NCI-H1092 (cell line): ENCODE measurements at regions not wholly inside any gene's neighbourhood (a gene's known extent, or its start where the extent isn't known, plus 50 kb on each side); places are given as distances from the start of the nearest gene placed in this dataset.

ENCODE experiments used
- DNase-seq: peaks from one replicate; lab custom pipeline; 2025; lab: John Stamatoyannopoulos, UW

DNA sequence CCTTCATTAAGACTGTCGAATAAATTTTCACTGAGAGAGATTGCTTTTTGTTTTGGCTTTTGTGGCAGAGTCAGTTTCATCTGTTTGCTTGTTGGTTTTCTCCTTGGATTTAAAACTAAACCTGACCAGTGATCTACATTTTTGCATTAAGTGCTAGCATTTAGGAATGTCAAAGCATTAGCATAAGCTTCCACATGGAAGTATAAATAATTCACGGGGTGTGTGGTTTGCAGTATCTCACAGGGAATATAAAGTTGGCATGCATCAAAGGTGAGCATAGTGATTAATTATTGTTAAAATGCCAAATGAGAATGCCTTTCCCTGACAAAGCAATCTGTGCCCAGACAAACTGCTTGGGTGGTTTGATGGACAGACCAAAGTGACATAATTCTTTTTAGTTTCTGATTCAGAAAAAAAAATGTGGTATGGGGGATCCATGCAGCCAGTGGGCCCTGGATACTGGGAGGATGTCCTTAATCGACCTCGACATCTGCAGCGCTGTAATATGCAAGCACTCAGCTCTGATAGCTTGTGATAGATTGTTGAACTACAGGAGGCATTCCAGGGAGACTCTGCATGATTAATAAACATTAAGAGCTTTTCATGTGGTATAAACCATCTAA, 339.3 kb upstream of the POM121L12 start:
- DNase-seq: no peak

DNA sequence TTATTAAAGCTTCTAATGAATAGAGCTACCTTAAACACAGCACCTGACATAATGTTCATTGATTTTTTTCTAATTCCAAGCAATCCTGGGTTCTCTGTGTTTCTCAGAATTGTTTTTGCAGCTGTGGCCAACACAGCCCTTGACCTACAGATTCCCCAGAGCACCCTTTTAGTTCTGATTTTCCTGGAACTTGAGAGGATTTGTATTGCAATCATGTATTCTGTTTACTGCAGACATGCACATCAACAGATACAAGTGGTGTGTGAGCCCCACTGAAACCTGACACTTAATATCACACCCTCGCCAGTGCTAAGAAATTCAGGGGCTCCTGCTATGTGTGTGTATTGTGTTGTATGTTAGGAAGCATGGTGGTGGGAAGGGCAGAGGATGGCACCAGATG, 344.2 kb upstream of the POM121L12 start:
- DNase-seq: no peak

- no peak for DNase-seq
These were observed 345.5 kb upstream of the POM121L12 start for GRCh38 chr7:52689912-52690311.

DNA sequence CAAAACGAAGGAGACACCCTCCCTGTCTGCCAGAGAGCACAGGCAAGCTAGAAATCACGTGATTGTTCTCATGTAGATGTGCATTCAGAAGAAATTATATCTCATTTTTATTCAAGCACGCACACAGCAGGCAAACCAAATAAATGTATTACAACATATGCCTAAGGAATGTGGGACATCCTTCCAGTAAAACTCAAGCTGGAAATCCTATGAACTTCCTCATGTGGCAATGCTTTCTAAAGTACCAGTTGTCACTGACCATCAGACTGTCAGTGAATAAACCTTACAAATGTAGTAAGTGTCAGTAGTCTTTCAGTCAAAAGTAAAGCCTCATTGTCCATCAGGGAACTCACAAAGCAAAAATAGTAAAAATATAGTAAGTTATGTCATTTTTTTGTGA, 350.1 kb upstream of the POM121L12 start:
- DNase-seq: no peak

GRCh38 chr7:52684388-52684787, 351.0 kb upstream of the POM121L12 start:
- DNase-seq: no peak

DNA sequence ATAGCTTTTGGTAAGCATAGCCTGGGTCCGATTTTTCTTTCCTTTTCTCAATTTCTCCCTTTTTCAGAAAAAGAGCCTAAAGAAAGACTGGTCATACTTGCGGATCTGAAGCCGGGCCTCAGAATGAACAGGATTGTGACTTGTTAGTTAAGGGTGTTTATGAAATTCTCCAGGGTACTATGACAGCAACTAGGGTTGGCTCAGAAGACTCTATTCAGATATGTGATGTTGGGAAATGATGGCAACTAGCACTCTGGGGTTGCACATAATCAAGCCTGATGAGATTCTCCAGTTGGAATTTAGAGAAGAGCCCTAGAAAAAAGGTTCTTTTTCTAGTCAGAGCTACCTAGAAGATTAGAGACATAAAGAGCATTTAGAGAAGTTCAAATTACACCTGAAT, 352.4 kb upstream of the POM121L12 start:
- DNase-seq: no peak

DNA sequence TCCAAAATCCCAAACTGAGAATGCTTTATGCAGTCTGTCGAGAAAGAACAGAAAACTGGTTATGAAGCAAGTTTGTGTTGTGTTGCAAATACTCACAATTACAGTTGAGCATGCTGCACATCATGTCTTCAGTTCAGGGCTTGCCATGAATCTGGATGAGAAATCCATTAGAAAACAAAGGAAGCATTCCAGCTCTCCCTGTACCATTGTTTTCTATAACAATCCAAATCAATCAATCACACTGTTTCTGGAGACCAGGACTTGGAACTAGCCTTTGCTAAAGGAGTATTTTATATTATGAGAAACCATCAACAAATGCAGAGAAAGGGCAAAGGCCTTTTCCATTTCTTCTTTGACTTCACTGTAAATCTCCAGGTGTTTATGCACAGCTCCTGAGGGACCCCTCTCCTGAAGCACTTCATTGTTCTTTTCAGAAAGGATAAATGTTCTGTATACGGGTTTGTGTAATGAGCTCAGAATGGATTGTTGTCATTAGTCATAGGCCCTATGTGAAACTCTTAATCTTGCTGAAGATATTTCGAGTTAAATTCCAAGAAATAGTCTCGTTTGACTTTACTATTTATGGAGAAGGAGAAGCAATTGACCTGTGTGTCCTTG, 364.7 kb upstream of the POM121L12 start:
- no peak for DNase-seq

DNA sequence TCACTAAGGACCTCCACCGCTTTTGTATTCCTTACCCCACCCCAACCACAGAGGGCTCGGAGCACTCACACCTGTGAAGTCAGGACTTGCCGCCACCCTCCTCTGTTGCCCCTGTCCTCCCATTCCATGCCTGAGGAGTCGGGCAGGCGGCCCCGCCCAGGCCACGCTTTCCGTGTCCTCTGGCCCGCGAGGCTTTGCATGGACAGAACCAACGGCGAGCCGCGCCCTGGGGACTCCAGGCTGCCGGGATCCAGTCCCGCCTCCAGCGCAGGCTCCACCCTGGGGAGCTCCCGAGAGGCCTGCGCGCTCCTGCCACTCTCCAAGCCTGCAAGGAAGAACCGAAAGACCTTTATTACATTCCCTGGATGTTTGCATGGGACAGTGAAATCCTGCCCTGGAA, 366.4 kb upstream of the POM121L12 start:
- no peak for DNase-seq

GRCh38 chr7:52668435-52668834, 367.0 kb upstream of the POM121L12 start:
- no peak for DNase-seq

GRCh38 chr7:52659178-52659577, 376.3 kb upstream of the POM121L12 start:
- no peak for DNase-seq

DNA sequence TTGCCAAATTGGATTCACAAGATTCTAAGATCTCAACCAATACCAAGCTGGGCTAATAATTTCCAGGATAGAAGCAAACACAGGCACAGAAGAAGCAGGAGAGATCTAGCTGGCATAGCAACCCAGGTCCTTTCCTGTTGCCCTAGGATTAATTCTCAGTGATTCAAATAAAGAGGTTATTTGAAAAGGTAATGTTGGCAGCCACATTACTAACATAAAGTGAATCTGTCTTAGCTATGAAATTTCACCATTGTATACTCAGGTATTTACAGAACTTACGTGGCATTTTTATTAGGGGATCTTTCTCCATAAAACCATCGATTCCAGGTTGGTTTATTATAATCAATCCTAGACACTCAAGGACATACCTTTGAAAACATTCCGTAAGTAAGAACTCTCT, 379.3 kb upstream of the POM121L12 start:
- no peak for DNase-seq

- DNase-seq: no peak
These were observed 382.8 kb upstream of the POM121L12 start for GRCh38 chr7:52652621-52653020.

DNA sequence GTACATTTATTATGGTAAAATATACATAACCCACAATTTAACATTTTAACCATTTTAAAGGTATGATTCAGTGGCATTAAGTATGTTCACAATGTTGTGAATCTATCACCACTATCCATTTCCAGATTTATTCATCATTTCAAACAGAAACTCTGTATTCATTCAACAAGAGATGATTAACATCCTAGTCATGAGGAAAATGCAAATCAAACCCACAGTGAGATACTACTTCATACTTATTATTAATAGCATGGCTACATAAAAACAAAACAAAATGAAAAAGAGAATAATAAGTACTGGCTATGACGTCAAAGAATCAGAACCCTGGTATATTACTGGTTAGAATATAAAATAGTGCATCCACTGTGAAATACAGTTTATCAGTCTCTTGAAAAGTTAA, 386.6 kb upstream of the POM121L12 start:
- no peak for DNase-seq

GRCh38 chr7:52647046-52647445, 388.4 kb upstream of the POM121L12 start:
- DNase-seq: no peak

- no peak for DNase-seq
These were observed 395.5 kb upstream of the POM121L12 start for GRCh38 chr7:52639981-52640380.

- DNase-seq: no peak
These were observed 396.3 kb upstream of the POM121L12 start for GRCh38 chr7:52639126-52639525.

DNA sequence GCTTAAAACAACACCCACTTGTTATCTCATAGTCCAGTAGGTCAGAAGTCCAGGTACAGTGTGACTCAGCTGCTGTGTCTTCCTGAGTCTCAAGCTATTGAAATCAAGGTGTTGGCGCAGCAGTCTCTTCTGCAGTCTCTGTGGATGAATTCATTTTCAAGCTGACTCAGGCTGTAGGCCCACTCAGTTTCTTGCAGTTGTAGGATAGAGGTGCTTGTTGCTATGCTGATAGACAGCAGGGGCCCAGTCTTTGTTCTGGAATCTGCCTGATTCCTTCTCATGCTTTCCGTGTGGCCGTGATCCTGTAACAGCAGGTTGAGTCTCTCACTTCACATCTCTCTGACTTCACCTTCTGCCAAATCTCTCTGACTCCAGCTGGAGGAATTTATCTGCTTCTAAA, 400.4 kb upstream of the POM121L12 start:
- no peak for DNase-seq

DNA sequence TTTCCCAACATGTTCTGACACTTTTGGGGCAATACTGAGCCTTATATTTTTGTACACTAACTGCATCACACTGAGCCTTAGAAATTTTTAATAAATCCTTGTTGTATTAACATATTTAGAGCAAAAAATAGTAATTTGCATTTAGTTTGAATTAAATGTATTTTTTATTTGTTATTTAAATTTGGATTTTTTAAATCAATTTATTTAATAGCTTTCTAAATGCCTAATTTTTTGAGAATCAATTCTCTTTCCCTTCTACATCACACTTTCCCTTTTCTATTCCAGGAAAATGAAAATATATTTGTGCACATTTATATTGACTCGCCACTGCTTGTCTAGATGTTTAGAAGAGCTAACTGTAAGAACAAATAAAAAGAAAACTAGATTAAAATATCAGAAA, 414.6 kb upstream of the POM121L12 start:
- DNase-seq: no peak

- no peak for DNase-seq
These were observed 418.9 kb upstream of the POM121L12 start for GRCh38 chr7:52616552-52616951.

GRCh38 chr7:52615021-52615695, 420.3 kb upstream of the POM121L12 start:
- no peak for DNase-seq

- no peak for DNase-seq
These were observed 425.9 kb upstream of the POM121L12 start for GRCh38 chr7:52609511-52609910.

DNA sequence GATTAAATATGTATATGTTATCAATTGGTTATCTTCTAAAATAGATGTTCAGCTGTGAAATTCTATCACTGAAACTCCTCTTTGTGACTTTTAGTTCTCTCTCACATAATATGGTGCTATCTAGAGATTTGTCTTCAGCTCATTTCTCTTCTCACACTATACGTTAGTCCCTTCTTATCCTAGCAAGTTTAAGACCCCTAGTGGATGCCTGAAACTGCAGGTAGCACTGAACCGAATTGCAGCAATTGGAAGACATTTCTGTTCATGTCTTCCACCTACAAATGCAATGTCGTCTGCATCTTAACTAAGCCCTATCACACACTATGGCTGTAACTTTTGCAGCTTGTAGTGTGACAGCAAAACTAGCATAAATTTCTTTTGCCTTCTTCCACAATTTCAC, 442.7 kb upstream of the POM121L12 start:
- no peak for DNase-seq

GRCh38 chr7:52586704-52587103, 448.7 kb upstream of the POM121L12 start:
- no peak for DNase-seq

- no peak for DNase-seq
These were observed 451.4 kb upstream of the POM121L12 start for GRCh38 chr7:52584041-52584440.
